ENCODE measurements at regions not wholly inside any gene's neighbourhood (a gene's known extent, or its start where the extent isn't known, plus 50 kb on each side); places are given as distances from the start of the nearest gene placed in this dataset.
"Not testable (repeated sequence)": the region's sequence is repeated elsewhere in the genome, so short reads cannot be mapped to it uniquely, and the experiment has no call there.

DNA sequence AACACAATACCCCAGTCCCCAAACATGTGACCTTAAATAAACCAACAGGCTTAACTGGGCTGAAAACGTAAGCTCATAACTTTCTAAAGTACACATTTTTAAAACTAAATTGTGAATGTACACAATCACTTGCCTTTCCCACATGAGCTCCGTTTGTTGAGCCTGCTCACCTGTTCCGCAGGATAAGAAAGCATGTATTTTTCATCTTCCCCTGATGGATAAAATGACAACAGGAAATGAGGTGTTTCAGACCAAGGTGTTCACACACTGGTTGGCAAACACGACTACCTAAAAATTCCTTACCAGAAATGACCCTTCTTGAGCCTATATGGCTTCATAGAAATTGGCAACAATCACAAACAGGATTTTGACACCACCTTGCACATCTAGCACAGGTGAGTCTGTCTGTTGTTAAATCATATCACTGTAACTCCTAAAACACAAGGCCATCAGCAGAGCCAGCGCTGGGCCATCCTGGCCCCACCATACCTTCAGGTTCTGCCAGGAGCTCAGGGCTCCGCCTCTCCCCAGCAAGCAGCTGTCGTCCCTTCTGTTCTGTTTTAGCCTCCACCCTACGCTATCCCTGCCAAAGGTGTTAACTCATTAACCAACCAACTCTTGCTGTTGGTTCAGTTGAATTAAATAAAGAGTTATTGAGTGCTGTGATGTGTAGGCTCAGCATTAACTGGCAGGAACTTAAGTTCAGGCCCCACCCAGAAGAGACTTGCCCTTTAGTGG, 73.6 kb upstream of the RNF32 start:
- Histone ChIP-seq H3K79me2 (replicated peaks; ENCODE audit: insufficient read depth, low read length) (no peaks in the 10 kb centered on the region), H3K9ac (ENCODE audit: low read length) (no peak overlapping the region), H3F3A (ENCODE audit: insufficient read depth, low read length, poor library complexity, severe bottlenecking) (no peaks in the 10 kb centered on the region), H3K27me3 (ENCODE audit: insufficient read depth, low read depth, low read length) (no peaks in the 10 kb centered on the region), H4K20me1 (ENCODE audit: insufficient read depth) (no peaks in the 10 kb centered on the region), H2AFZ (ENCODE audit: low read depth, low read length) (no peak overlapping the region), H3K4me2 (ENCODE audit: low read length) (no peak overlapping the region), H3K9me3 (ENCODE audit: low read length) (no peaks in the 10 kb centered on the region), H3K4me3 (ENCODE audit: low read length) (no peak overlapping the region), H3K36me3 (ENCODE audit: insufficient read depth, low read length) (no peaks in the 10 kb centered on the region), H3K27ac (ENCODE audit: low read length) (no peak overlapping the region), H3K9me2 (ENCODE audit: insufficient read depth, low read length) (no peaks in the 10 kb centered on the region)
- no peak for TF ChIP-seq RAD21 (conservative IDR thresholded peaks at IDR 0.05)
- TF ChIP-seq, protein P1, sequence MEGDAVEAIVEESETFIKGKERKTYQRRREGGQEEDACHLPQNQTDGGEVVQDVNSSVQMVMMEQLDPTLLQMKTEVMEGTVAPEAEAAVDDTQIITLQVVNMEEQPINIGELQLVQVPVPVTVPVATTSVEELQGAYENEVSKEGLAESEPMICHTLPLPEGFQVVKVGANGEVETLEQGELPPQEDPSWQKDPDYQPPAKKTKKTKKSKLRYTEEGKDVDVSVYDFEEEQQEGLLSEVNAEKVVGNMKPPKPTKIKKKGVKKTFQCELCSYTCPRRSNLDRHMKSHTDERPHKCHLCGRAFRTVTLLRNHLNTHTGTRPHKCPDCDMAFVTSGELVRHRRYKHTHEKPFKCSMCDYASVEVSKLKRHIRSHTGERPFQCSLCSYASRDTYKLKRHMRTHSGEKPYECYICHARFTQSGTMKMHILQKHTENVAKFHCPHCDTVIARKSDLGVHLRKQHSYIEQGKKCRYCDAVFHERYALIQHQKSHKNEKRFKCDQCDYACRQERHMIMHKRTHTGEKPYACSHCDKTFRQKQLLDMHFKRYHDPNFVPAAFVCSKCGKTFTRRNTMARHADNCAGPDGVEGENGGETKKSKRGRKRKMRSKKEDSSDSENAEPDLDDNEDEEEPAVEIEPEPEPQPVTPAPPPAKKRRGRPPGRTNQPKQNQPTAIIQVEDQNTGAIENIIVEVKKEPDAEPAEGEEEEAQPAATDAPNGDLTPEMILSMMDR (IDR thresholded peaks at IDR 0.05; ENCODE audit: poor library complexity, severe bottlenecking): no peak
- no peak for TF ChIP-seq POLR2AphosphoS5 (IDR thresholded peaks at IDR 0.05)
- no peak for TF ChIP-seq EP300 (conservative IDR thresholded peaks at IDR 0.05; ENCODE audit: poor library complexity, severe bottlenecking)
- no peak for TF ChIP-seq TAF1 (IDR thresholded peaks at IDR 0.05; ENCODE audit: low read depth)
- no peak for TF ChIP-seq MXI1 (conservative IDR thresholded peaks at IDR 0.05; ENCODE audit: poor library complexity, severe bottlenecking)
- TF ChIP-seq EZH2 (IDR thresholded peaks at IDR 0.05; ENCODE audit: borderline replicate concordance, insufficient read depth, low read length, poor library complexity, severe bottlenecking): no peak

DNA sequence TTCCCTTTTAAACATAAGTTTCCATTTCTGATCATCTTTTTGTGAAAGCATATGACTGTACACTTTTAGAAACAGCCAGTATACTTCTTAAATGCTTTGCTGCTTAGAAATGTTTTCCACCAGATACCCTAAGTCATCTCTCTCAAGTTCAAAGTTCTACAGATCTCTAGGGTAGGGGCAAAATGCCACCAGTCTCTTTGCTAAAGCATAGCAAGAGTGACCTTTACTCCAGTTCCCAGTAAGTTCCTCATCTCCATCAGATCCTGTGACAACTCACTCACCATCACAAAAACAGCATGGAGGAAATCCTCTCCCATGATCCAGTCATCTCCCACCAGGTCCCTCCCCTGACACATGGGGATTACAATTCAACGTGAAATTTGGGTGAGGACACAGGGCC, 75.6 kb upstream of the RNF32 start:
- not testable (repeated sequence) for H3K9me2 ChIP-seq (ENCODE audit: insufficient read depth, low read length); H3K27me3 ChIP-seq (ENCODE audit: insufficient read depth, low read depth, low read length); H3K79me2 ChIP-seq (replicated peaks; ENCODE audit: insufficient read depth, low read length); H4K20me1 ChIP-seq (ENCODE audit: insufficient read depth); H3F3A ChIP-seq (ENCODE audit: insufficient read depth, low read length, poor library complexity, severe bottlenecking); H2AFZ ChIP-seq (ENCODE audit: low read depth, low read length); H3K4me2 ChIP-seq (ENCODE audit: low read length); H3K9ac ChIP-seq (ENCODE audit: low read length); H3K36me3 ChIP-seq (ENCODE audit: insufficient read depth, low read length); H3K9me3 ChIP-seq (ENCODE audit: low read length); H3K27ac ChIP-seq (ENCODE audit: low read length); H3K4me3 ChIP-seq (ENCODE audit: low read length)

DNA sequence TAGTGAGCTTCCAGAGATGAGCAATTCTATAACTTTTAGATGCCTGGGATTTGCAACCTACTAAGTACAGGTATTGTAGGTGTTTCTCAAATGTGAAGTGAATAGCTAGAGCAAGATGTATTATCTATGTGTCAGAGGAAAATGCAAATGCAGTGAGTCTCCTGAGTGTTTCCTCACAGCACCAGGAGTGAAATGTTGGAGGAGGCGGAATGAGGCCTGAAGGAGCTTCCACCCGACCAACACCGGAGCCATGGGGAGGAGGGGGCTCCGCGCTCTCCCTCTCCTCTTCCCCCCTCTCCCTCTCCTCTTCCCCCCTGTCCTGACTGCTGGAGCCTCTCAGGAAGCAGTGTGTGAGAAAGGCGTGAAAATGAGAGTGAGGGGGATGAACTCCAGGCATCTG, 79.9 kb upstream of the RNF32 start:
- no peaks in the 10 kb centered on the region for H3K9me3 ChIP-seq (ENCODE audit: low read length)
- no peak overlapping the region for H2AFZ ChIP-seq (ENCODE audit: low read depth, low read length)

DNA sequence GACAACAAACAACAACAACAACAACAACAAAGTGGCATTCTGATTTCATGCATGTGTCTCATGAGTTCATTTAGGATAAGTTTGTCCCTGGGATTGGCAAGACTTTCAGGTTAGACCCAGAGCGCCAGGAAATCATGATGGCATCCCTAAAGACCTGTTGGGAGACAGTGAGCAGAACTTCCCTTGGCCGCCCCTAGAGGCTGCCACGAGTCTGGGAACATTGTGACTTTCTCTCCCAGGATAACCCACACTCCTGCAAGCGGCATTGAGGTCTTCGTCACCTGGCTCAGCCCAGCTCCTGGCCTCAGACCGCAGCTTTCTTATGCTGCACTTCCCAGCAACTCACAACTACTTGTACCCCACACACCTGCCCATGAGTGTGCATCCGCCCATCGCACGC, 80.5 kb upstream of the RNF32 start:
- Histone ChIP-seq H3K27ac (ENCODE audit: low read length) (no peak overlapping the region), H3K9ac (ENCODE audit: low read length) (no peak overlapping the region), H3K9me3 (ENCODE audit: low read length) (no peaks in the 10 kb centered on the region), H2AFZ (ENCODE audit: low read depth, low read length) (no peak overlapping the region), H3K27me3 (ENCODE audit: insufficient read depth, low read depth, low read length) (no peaks in the 10 kb centered on the region), H3K36me3 (ENCODE audit: insufficient read depth, low read length) (no peaks in the 10 kb centered on the region), H3K4me3 (ENCODE audit: low read length) (no peak overlapping the region), H4K20me1 (ENCODE audit: insufficient read depth) (no peaks in the 10 kb centered on the region), H3F3A (ENCODE audit: insufficient read depth, low read length, poor library complexity, severe bottlenecking) (no peaks in the 10 kb centered on the region), H3K4me2 (ENCODE audit: low read length) (no peak overlapping the region), H3K9me2 (ENCODE audit: insufficient read depth, low read length) (no peaks in the 10 kb centered on the region), H3K79me2 (replicated peaks; ENCODE audit: insufficient read depth, low read length) (no peaks in the 10 kb centered on the region)
- TF ChIP-seq EZH2 (IDR thresholded peaks at IDR 0.05; ENCODE audit: borderline replicate concordance, insufficient read depth, low read length, poor library complexity, severe bottlenecking): no peak
- TF ChIP-seq TAF1 (IDR thresholded peaks at IDR 0.05; ENCODE audit: low read depth): no peak
- no peak for TF ChIP-seq SMC3 (conservative IDR thresholded peaks at IDR 0.05; ENCODE audit: poor library complexity)
- TF ChIP-seq, protein P2, sequence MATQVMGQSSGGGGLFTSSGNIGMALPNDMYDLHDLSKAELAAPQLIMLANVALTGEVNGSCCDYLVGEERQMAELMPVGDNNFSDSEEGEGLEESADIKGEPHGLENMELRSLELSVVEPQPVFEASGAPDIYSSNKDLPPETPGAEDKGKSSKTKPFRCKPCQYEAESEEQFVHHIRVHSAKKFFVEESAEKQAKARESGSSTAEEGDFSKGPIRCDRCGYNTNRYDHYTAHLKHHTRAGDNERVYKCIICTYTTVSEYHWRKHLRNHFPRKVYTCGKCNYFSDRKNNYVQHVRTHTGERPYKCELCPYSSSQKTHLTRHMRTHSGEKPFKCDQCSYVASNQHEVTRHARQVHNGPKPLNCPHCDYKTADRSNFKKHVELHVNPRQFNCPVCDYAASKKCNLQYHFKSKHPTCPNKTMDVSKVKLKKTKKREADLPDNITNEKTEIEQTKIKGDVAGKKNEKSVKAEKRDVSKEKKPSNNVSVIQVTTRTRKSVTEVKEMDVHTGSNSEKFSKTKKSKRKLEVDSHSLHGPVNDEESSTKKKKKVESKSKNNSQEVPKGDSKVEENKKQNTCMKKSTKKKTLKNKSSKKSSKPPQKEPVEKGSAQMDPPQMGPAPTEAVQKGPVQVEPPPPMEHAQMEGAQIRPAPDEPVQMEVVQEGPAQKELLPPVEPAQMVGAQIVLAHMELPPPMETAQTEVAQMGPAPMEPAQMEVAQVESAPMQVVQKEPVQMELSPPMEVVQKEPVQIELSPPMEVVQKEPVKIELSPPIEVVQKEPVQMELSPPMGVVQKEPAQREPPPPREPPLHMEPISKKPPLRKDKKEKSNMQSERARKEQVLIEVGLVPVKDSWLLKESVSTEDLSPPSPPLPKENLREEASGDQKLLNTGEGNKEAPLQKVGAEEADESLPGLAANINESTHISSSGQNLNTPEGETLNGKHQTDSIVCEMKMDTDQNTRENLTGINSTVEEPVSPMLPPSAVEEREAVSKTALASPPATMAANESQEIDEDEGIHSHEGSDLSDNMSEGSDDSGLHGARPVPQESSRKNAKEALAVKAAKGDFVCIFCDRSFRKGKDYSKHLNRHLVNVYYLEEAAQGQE (IDR thresholded peaks at IDR 0.05; ENCODE audit: borderline replicate concordance): no peak
- no peak for TF ChIP-seq MXI1 (conservative IDR thresholded peaks at IDR 0.05; ENCODE audit: poor library complexity, severe bottlenecking)
- TF ChIP-seq, protein P1 (IDR thresholded peaks at IDR 0.05; ENCODE audit: poor library complexity, severe bottlenecking): no peak
- no peak for TF ChIP-seq EP300 (conservative IDR thresholded peaks at IDR 0.05; ENCODE audit: poor library complexity, severe bottlenecking)
- TF ChIP-seq POLR2AphosphoS5 (IDR thresholded peaks at IDR 0.05): no peak
- TF ChIP-seq RAD21 (conservative IDR thresholded peaks at IDR 0.05): no peak

More for the DNA sequence above, 79.9 kb upstream of the RNF32 start:
- no peaks in the 10 kb centered on the region for H3K79me2 ChIP-seq (replicated peaks; ENCODE audit: insufficient read depth, low read length)
- H3K27ac ChIP-seq (ENCODE audit: low read length): no peak overlapping the region
- H3K9ac ChIP-seq (ENCODE audit: low read length): no peak overlapping the region
- no peak for TF ChIP-seq EZH2 (IDR thresholded peaks at IDR 0.05; ENCODE audit: borderline replicate concordance, insufficient read depth, low read length, poor library complexity, severe bottlenecking)
- H4K20me1 ChIP-seq (ENCODE audit: insufficient read depth): no peaks in the 10 kb centered on the region
- no peaks in the 10 kb centered on the region for H3K27me3 ChIP-seq (ENCODE audit: insufficient read depth, low read depth, low read length)
- no peak overlapping the region for H3K4me2 ChIP-seq (ENCODE audit: low read length)
- no peaks in the 10 kb centered on the region for H3K9me2 ChIP-seq (ENCODE audit: insufficient read depth, low read length)
- no peaks in the 10 kb centered on the region for H3K36me3 ChIP-seq (ENCODE audit: insufficient read depth, low read length)
- no peak overlapping the region for H3K4me3 ChIP-seq (ENCODE audit: low read length)
- H3F3A ChIP-seq (ENCODE audit: insufficient read depth, low read length, poor library complexity, severe bottlenecking): no peaks in the 10 kb centered on the region

Measured in neural cell (in vitro differentiated cells).